Heart left ventricle (tissue), 13 donors: ENCODE measurements at regions not wholly inside any gene's neighbourhood (a gene's known extent, or its start where the extent isn't known, plus 50 kb on each side); places are given as distances from the start of the nearest gene placed in this dataset.

Source experiments
- POLR2A ChIP-seq, 2 donors: fragments of 450-650 bp; IDR thresholded peaks; one replicate each; pipeline ENCODE4 v1.6.1; 2017; ENCODE audit warnings: antibody characterized with exemption in 2 of 2, mild to moderate bottlenecking in 2 of 2, moderate library complexity in 2 of 2
- TF ChIP-seq, protein P1 (sequence below), 12 donors: fragments of 200-600 bp; sonication (generic) in 4 of 12; IDR thresholded peaks; one replicate each; pipeline versions ENCODE4 v1.5.0 to v1.8.0; 2018 to 2022; ENCODE audit warnings: antibody characterized with exemption in 12 of 12, mild to moderate bottlenecking in 5 of 12
- donor health status: ischemic (EF 13 %, LVEDD 7.1; RV severe dilation, severe dysfunction).
- donor health status: DM: no; HTN: yes; CAD: no.
- donor health status: DM: no; HTN: no; CAD: no.
- donor health status: ischemic (EF 25% LVEDD 6.9; RV normal size, moderate dysfunction).
- donor health status: ischemic (EF 25% LVEDD 5.7; RV mildly dilated, moderate dysfunction).
- donor health status: ischemic (EF 35%, LVEDD 5.7; RV mildly dilated, moderate dysfunction).
- donor health status: nonischemic (EF 11% LVEDD 7.7; RV severe dilation, severe dysfunction).
- donor health status: DM: yes; HTN: yes; CAD: no.
- donor health status: PGD.
- donor health status: ischemic (EF 29% LVEDD 5.4; RV normal size, mild dysfunction).
- donor health status: nonischemic (EF 23%, LVEDD 6.1; RV moderate dilation, normal function).

DNA sequence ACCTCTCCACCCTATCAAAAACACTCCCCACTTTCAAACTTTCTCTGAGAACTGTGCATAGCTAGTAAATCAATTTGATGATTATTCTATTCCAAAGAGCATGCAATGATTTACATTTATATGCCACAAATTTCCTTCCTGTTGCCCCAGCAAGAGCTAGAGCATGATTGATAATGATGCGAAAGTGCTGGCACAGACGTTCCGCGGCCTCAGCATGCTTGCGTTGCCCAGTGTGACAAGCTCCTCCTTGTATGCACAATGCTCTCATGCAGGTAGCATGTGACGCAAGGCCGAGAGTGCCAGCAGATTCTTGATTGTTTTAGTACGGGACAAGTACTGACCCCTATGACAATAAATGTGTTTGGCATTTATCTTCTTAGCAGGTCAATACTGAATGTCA, 696.3 kb upstream of the SLC35B3 start:
- TF ChIP-seq, protein P1, sequence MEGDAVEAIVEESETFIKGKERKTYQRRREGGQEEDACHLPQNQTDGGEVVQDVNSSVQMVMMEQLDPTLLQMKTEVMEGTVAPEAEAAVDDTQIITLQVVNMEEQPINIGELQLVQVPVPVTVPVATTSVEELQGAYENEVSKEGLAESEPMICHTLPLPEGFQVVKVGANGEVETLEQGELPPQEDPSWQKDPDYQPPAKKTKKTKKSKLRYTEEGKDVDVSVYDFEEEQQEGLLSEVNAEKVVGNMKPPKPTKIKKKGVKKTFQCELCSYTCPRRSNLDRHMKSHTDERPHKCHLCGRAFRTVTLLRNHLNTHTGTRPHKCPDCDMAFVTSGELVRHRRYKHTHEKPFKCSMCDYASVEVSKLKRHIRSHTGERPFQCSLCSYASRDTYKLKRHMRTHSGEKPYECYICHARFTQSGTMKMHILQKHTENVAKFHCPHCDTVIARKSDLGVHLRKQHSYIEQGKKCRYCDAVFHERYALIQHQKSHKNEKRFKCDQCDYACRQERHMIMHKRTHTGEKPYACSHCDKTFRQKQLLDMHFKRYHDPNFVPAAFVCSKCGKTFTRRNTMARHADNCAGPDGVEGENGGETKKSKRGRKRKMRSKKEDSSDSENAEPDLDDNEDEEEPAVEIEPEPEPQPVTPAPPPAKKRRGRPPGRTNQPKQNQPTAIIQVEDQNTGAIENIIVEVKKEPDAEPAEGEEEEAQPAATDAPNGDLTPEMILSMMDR (IDR thresholded peaks at IDR 0.05) = no peak
- no peak for TF ChIP-seq POLR2A (IDR thresholded peaks at IDR 0.05)
